IMR-90 (cell line): ENCODE measurements at regions not wholly inside any gene's neighbourhood (a gene's known extent, or its start where the extent isn't known, plus 50 kb on each side); places are given as distances from the start of the nearest gene placed in this dataset.

Experiments used
- ATAC-seq: fragments of 200-7000 bp; cut with Tn5 transposase; 2 replicates; pipeline ENCODE4 v1.9.1; 2020; ENCODE audit warnings: low read depth, mild to moderate bottlenecking, moderate library complexity
- BruUV-seq: library from RNA; stranded (reverse); fragments of 400-500 nt; replicated peaks from 2 replicates; lab custom pipeline; 2021; lab: Mats Ljungman, UMichigan
- CTCF ChIA-PET: fragments of 300-600 bp; formaldehyde crosslinking; extraction: SDS; loops from one replicate; lab custom pipeline; 2021; ENCODE audit warnings: antibody characterized with exemption; lab: Yijun Ruan, JAX
- POLR2A ChIA-PET: fragments of 300-600 bp; sonication (Branson Sonifier 250); formaldehyde crosslinking; loops from one replicate; lab custom pipeline; 2022; ENCODE audit warnings: antibody characterized with exemption; ENCODE audit not compliant: unreplicated experiment; lab: Charles Lee
- DNase-seq: peaks from one replicate; pipeline ENCODE4 v3.0.0; 2013
- H2AFZ ChIP-seq: replicated peaks from 2 replicates; pipeline ENCODE3; 2013; ENCODE audit warnings: low read length, mild to moderate bottlenecking; ENCODE audit not compliant: poor library complexity
- H2AK5ac ChIP-seq: 2 replicates; pipeline ENCODE4 v1.6.1; 2013; ENCODE audit warnings: low read depth, low read length, inconsistent platforms
- H2AK9ac ChIP-seq: replicated peaks from 2 replicates; pipeline ENCODE3; 2013; ENCODE audit warnings: mild to moderate bottlenecking, low read depth, low read length, moderate library complexity; ENCODE audit not compliant: poor library complexity
- H2BK120ac ChIP-seq: 2 replicates; pipeline ENCODE4 v1.6.1; 2013; ENCODE audit warnings: low read depth, low read length, inconsistent platforms
- H2BK15ac ChIP-seq: 3 replicates; pipeline ENCODE4 v1.6.1; 2013; ENCODE audit warnings: low read depth, low read length, inconsistent platforms
- H2BK20ac ChIP-seq: 2 replicates; pipeline ENCODE4 v1.6.1; 2013; ENCODE audit warnings: low read depth, mild to moderate bottlenecking, inconsistent platforms, low read length, moderate library complexity
- H2BK5ac ChIP-seq: 2 replicates; pipeline ENCODE4 v1.6.1; 2013; ENCODE audit warnings: mild to moderate bottlenecking, low read depth, low read length, inconsistent platforms; ENCODE audit not compliant: poor library complexity, severe bottlenecking
- H3K14ac ChIP-seq: replicated peaks from 2 replicates; pipeline ENCODE4 v1.6.1; 2013; ENCODE audit warnings: low read depth, low read length, inconsistent platforms
- H3K18ac ChIP-seq: 2 replicates; pipeline ENCODE4 v1.6.1; 2013; ENCODE audit warnings: low read depth, low read length, control low read depth
- H3K23ac ChIP-seq: 2 replicates; pipeline ENCODE4 v1.6.1; 2013; ENCODE audit warnings: low read depth, low read length, inconsistent platforms
- H3K27ac ChIP-seq: 2 replicates; pipeline ENCODE4 v1.5.1; 2013; ENCODE audit warnings: mild to moderate bottlenecking, control low read depth, low read length; ENCODE audit not compliant: insufficient read depth
- H3K27me3 ChIP-seq: 2 replicates; pipeline ENCODE4 v1.6.1; 2013; ENCODE audit warnings: low read length; ENCODE audit not compliant: control insufficient read depth, insufficient read depth
- H3K36me3 ChIP-seq: 2 replicates; pipeline ENCODE4 v1.6.1; 2013; ENCODE audit warnings: low read length, mixed read lengths; ENCODE audit not compliant: control insufficient read depth, insufficient read depth
- H3K4ac ChIP-seq: 2 replicates; pipeline ENCODE4 v1.6.1; 2013; ENCODE audit warnings: low read depth, low read length, inconsistent platforms
- H3K4me1 ChIP-seq: 2 replicates; pipeline ENCODE4 v1.6.1; 2013; ENCODE audit warnings: low read length, mixed read lengths; ENCODE audit not compliant: control insufficient read depth, insufficient read depth
- H3K4me2 ChIP-seq: 2 replicates; pipeline ENCODE4 v1.6.1; 2013; ENCODE audit warnings: low read depth, mild to moderate bottlenecking, control low read depth, low read length, moderate library complexity
- H3K4me3 ChIP-seq: 2 replicates; pipeline ENCODE4 v1.5.1; 2013; ENCODE audit warnings: low read depth, mild to moderate bottlenecking, control low read depth, low read length, moderate library complexity; ENCODE audit not compliant: insufficient read depth
- H3K56ac ChIP-seq: 2 replicates; pipeline ENCODE4 v1.6.1; 2013; ENCODE audit warnings: low read length, inconsistent platforms; ENCODE audit not compliant: insufficient read depth; ENCODE audit errors: extremely low read depth
- H3K79me1 ChIP-seq, 2 experiments: 2 replicates each; pipeline ENCODE4 v1.6.1; 2013; ENCODE audit warnings: low read length in 2 of 2, inconsistent platforms in 1 of 2, low read depth in 1 of 2
- H3K9ac ChIP-seq: 2 replicates; pipeline ENCODE4 v1.6.1; 2013; ENCODE audit warnings: low read depth, low read length, control low read depth
- H3K9me1 ChIP-seq: 2 replicates; pipeline ENCODE4 v1.6.1; 2013; ENCODE audit warnings: low read length, inconsistent platforms; ENCODE audit not compliant: insufficient read depth
- H3K9me3 ChIP-seq: 2 replicates; pipeline ENCODE4 v1.6.1; 2013; ENCODE audit warnings: low read length; ENCODE audit not compliant: control insufficient read depth, insufficient read depth
- H4K20me1 ChIP-seq: 2 replicates; pipeline ENCODE4 v1.6.1; 2013; ENCODE audit warnings: low read length, inconsistent platforms; ENCODE audit not compliant: insufficient read depth
- H4K5ac ChIP-seq: 2 replicates; pipeline ENCODE4 v1.6.1; 2013; ENCODE audit warnings: mild to moderate bottlenecking, low read depth, low read length, control low read depth
- H4K8ac ChIP-seq, 2 experiments: 2 replicates each; pipeline ENCODE4 v1.6.1; 2013; ENCODE audit warnings: low read depth in 2 of 2, low read length in 2 of 2, control low read depth in 1 of 2, inconsistent platforms in 1 of 2
- H4K91ac ChIP-seq: 2 replicates; pipeline ENCODE4 v1.6.1; 2013; ENCODE audit warnings: low read depth, low read length, inconsistent platforms; ENCODE audit not compliant: insufficient read depth
- BHLHE40 ChIP-seq: fragments of 150-350 bp; IDR thresholded peaks from 2 replicates; pipeline ENCODE4 v1.6.1; 2016; ENCODE audit warnings: mild to moderate bottlenecking, low read depth, low read length
- CEBPB ChIP-seq: IDR thresholded peaks from 2 replicates; pipeline ENCODE4 v1.6.1; 2012; ENCODE audit warnings: low read depth, low read length, improper control_type of control experiment
- CHD1 ChIP-seq: IDR thresholded peaks from 2 replicates; pipeline ENCODE4 v1.6.1; 2012; ENCODE audit warnings: low read depth, low read length, improper control_type of control experiment
- CTCF ChIP-seq: conservative IDR thresholded peaks from 2 replicates; pipeline ENCODE4 v1.5.1; 2012; ENCODE audit warnings: mild to moderate bottlenecking, low read depth, low read length, improper control_type of control experiment
- ELK1 ChIP-seq: fragments of 150-350 bp; IDR thresholded peaks from 2 replicates; pipeline ENCODE4 v1.6.1; 2016; ENCODE audit warnings: low read depth, mild to moderate bottlenecking, low read length, moderate library complexity, borderline replicate concordance
- FOS ChIP-seq: fragments of 150-350 bp; IDR thresholded peaks from 2 replicates; pipeline ENCODE4 v1.6.1; 2016; ENCODE audit warnings: low read depth, low read length
- MAFK ChIP-seq: IDR thresholded peaks from 2 replicates; pipeline ENCODE4 v1.6.1; 2012; ENCODE audit warnings: low read depth, low read length, improper control_type of control experiment
- MAZ ChIP-seq: IDR thresholded peaks from 2 replicates; pipeline ENCODE4 v1.6.1; 2012; ENCODE audit warnings: low read depth, mild to moderate bottlenecking, low read length, improper control_type of control experiment, moderate library complexity, borderline replicate concordance
- MXI1 ChIP-seq: IDR thresholded peaks from 2 replicates; pipeline ENCODE4 v1.6.1; 2012; ENCODE audit warnings: low read depth, mild to moderate bottlenecking, low read length, moderate library complexity, borderline replicate concordance
- NFE2L2 ChIP-seq: fragments of 150-350 bp; IDR thresholded peaks from 2 replicates; pipeline ENCODE4 v1.6.1; 2016; ENCODE audit warnings: low read depth, mild to moderate bottlenecking, low read length
- POLR2A ChIP-seq: IDR thresholded peaks from 2 replicates; pipeline ENCODE4 v1.6.1; 2012; ENCODE audit warnings: mild to moderate bottlenecking, low read depth, low read length
- RAD21 ChIP-seq: IDR thresholded peaks from 2 replicates; pipeline ENCODE4 v1.6.1; 2012; ENCODE audit warnings: low read length, improper control_type of control experiment
- RCOR1 ChIP-seq: IDR thresholded peaks from 2 replicates; pipeline ENCODE4 v1.6.1; 2012; ENCODE audit warnings: mild to moderate bottlenecking, low read length, improper control_type of control experiment; ENCODE audit not compliant: insufficient replicate concordance
- RFX5 ChIP-seq: IDR thresholded peaks from 2 replicates; pipeline ENCODE4 v1.8.0; 2012; ENCODE audit warnings: low read depth, mild to moderate bottlenecking, low read length, moderate library complexity
- SMC3 ChIP-seq: fragments of 150-350 bp; IDR thresholded peaks from 2 replicates; pipeline ENCODE4 v1.6.1; 2016; ENCODE audit warnings: low read depth, mild to moderate bottlenecking, antibody characterized with exemption, low read length, moderate library complexity
- USF2 ChIP-seq: fragments of 150-350 bp; IDR thresholded peaks from 2 replicates; pipeline ENCODE4 v1.6.1; 2017; ENCODE audit warnings: mild to moderate bottlenecking, antibody characterized with exemption, low read length, low read depth
- WGBS, 2 experiments: methylation state at CpG; one replicate each; pipeline versions ENCODE4 v1.1.5 to v1.1.7; 2013; ENCODE audit warnings: missing lambda C conversion rate in 2 of 2; ENCODE audit not compliant: insufficient read length in 1 of 2; ENCODE audit errors: extremely low coverage in 2 of 2; 5-methylcytosine and 5-hydroxymethylcytosine counted together
- dilution Hi-C: fragments of 300-500 bp; cut with HindIII; formaldehyde crosslinking; loops from one replicate; pipeline ENCODE4 v1.14.3; 2018; ENCODE audit warnings: low sequenced_read_pairs; ENCODE audit not compliant: unreplicated experiment
- in situ Hi-C: fragments of 300-500 bp; cut with MboI; formaldehyde crosslinking; loops from 3 replicates; pipeline ENCODE4 v1.14.3; 2019; ENCODE audit warnings: low sequenced_read_pairs, inconsistent platforms, mixed read lengths
- intact Hi-C: fragments of 100-400 bp; cut with micrococcal nuclease; formaldehyde crosslinking; loops from 2 replicates; pipeline ENCODE4 v1.10.0; 2022

- Histone ChIP-seq H3K4me3 (no peak overlapping the region), H3K4ac (no peak overlapping the region), H3K9ac (no peak overlapping the region), H2BK20ac (no peak overlapping the region), H2AK5ac (no peak overlapping the region), H3K27me3 (no peaks in the 10 kb centered on the region), H3K36me3 (no peaks in the 10 kb centered on the region), H3K4me1 (no peaks in the 10 kb centered on the region), H3K4me2 (no peak overlapping the region), H3K23ac (no peak overlapping the region), H2BK5ac (no peak overlapping the region), H4K8ac (no peak overlapping the region), H4K91ac (no peak overlapping the region), H2AFZ (no peak overlapping the region), H4K5ac (no peak overlapping the region), H3K18ac (no peak overlapping the region), H3K9me3 (peaks cover 15% of the 10 kb centered on the region), H3K79me1 (no peaks in the 10 kb centered on the region), H3K56ac (no peak overlapping the region), H3K14ac (no peak overlapping the region), H4K20me1 (no peaks in the 10 kb centered on the region), H3K9me1 (no peaks in the 10 kb centered on the region), H2BK120ac (no peak overlapping the region), H2AK9ac (no peak overlapping the region), H3K27ac (no peak overlapping the region), H2BK15ac (no peak overlapping the region)
- DNase-seq = no peak
- whole genome bisulfite sequencing, 2 experiments = no CpG with 5 or more reads among the region's 6 CpGs
- intact Hi-C loops = no loop called here
- CTCF ChIA-PET = no interaction called here
- dilution Hi-C loops = no loop called here
- no TSS peak for BruUV-seq
- POLR2A ChIA-PET = no interaction called here
- in situ Hi-C loops = no loop called here
- TF ChIP-seq MAFK (no peak), CHD1 (no peak), NFE2L2 (no peak), RFX5 (no peak), BHLHE40 (no peak), CEBPB (no peak), USF2 (no peak), MAZ (no peak), CTCF (no peak), POLR2A (no peak), RCOR1 (no peak), ELK1 (no peak), MXI1 (no peak), RAD21 (no peak), SMC3 (no peak), FOS (no peak)
- no peak for ATAC-seq
Measured at GRCh38 chr3:181086011-181086410, 96.5 kb upstream of the DNAJC19 start.
